HG03139 (cell line): ENCODE measurements at regions not wholly inside any gene's neighbourhood (a gene's known extent, or its start where the extent isn't known, plus 50 kb on each side); places are given as distances from the start of the nearest gene placed in this dataset.
A peak's percentile ranks its signal among the peaks of the same experiment; 100 is the strongest.

ENCODE experiments used
- ATAC-seq: cut with Tn5 transposase; IDR thresholded peaks from one replicate; pipeline ENCODE4 v1.9.1; 2021; ENCODE audit not compliant: unreplicated experiment

DNA sequence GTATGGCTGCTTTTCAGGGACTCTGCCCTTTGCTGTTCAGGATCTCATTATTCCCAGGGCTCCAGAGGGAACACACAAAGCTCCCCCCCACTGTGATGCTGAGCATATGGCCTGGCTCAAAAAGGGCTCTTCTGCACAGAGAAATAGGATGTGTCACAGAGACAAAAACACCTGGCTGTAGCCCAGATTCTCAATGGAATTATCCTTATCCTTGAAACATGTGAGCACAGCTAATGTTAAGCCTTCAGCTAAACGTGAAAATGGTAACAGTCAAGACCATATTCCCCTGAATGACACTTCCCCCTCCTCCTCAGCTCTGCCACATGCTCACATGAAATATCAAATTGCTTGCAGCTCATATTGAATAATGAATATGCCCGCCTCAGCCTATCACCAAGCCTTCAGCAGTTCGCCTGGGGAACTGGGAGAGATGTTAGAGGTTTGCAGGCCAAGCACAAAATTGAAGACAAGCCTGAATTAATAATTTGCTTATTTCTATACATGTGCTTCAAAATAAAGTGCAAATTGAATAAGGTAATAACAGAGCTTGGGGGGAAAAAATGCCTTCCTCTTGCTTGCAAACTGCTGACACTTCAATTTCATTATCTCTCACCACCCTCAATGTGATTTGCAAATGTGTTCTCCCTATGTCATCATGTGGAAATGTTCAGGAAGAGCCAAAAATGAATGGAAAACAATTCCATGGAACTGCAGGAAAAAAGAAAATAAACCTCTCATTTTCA lies 181.0 kb upstream of the HNRNPA3 start:
- ATAC-seq, result no peak

DNA sequence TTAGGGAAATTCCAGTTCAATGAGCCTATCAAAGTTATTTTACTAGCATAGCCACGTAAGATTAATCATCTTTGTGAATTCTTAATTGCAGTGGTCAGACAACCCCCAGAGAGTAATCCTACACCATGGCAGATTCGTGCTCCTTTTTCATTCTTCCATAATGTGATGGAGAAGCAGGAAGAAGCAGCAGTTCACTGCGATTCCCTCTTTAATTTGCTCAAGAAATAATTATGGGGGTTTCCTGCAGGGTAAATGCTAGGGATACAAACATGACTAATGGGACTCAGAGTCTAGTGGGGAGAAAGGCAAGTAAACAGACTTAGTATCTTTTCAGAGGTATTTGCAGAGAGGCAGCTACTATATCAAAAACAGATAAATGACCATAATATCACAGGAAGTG lies 175.8 kb upstream of the HNRNPA3 start:
- ATAC-seq, result no peak

DNA sequence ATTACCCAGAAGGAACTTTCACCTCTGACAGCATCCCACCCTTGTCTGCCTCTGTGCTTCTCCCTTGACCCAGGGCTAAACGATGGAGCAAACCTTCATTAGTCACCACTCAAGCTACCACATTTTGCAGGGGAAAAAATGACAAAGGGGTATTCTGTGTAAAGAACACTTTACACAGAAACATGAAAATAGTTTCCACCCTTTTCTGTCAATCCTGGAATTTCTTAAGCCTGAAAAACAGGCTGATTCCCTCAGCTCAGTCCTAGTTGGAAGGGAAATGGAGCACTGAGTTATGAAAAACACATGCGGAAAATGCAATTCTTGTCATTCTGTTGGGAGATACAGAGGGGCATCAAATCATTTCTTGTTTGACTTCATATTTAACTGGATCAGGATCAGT lies 175.0 kb upstream of the HNRNPA3 start:
- ATAC-seq, result no peak

DNA sequence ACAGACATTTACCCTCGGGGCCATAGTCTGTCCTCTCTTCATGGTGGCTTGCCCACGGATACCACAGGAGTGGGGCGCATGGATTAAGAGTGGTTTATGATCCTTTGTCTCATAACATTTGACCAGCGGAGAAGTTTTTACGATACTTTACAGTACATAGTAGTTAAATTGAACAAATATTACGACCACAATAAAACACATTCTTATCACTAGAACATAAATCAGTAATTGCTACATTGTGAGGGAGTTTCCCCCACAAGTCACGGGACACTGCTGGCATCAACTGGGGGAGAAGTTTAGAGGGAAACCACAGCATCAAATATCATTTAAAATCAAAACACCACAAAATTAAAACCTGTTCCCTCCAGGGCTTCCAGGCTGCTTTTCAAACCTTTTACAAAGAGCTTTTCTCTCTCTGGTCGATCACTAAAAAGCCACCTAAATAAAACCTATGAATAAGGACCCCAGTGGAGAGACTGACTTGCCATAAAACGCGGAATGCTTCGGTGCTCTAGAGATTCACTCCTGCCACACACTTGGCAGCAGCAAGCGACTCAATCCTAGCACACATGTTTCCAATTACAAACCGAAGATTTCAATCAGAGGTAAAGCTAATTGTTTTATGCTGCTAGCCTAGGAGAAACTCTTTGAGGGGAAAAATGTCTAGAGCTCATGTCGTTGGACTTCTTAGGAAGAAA lies 173.7 kb upstream of the HNRNPA3 start:
- no peak for ATAC-seq

DNA sequence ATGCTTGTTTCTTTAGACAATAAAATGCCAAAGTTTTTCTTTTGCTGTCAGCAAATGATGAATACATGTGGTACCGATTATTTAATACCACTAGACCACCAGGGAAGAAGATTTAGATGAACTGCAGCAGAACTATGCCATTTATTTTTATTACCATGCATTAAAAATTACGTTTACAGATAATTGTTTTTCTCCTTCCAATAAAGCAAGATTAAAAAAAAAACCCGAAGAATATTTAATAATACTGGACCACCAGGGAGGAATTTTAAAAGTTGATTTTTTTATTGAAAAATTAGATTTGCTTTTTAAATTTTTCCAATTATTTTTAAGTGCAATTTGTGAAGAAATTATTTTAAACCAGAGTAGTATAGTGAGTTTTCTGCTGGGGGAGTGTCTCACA lies 170.3 kb upstream of the HNRNPA3 start:
- ATAC-seq, result no peak

DNA sequence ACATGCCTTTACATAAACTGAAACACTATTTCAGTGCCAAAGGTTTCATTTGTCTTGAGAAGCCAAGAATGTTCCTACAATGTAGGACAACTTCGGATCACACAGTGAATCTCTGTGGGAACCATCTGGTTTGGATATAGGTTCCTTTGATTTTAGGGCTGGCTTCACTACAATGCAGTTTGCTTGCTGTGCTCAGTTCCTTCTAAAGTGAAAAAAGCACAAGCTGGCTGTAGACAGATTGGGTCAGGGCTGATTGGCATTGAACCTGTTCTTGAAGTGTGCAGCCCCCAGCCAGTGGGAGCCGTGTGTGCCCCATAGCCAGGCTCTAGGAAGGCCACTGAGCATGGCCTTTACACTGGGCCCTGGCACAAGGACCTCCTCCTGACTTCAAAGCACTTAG lies 167.9 kb upstream of the HNRNPA3 start:
- no peak for ATAC-seq

DNA sequence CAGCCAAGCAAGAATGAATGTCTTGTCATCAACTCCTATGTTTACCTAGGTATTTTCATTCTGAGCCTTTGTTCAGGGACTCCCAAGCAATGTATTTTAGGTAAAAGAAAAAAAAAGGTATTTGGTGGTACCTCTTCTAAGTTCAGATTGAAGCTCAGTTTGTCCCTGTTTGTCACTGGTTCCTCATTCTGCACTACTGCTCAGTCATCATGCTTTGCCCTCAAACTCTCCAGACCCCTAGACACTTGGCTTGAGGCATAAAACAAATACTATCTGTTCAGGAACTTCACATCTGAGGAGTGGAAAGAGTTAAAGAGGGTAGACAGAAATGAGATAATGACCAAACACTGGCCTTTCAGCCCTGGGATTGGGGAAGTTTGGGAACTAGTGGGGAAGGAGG lies 163.6 kb upstream of the HNRNPA3 start:
- ATAC-seq, result no peak

DNA sequence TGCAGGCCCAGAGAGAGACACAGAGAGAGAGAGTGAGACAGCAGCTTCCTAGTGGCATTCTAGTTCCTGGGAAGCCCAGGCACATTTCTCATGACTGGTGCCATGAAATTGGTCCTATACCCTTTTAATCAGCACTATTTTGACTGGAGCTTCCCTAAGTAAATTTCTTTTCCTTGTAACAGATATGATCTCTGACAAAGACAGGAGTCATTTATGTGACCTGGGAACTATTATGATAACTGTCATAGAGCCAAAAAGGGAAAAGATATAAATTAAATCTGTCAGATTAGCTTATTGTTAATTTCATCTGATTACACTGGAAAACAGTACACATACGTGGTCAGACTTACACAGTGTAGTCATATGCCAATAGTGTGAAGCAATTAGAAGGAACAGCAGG lies 161.3 kb upstream of the HNRNPA3 start:
- ATAC-seq, result no peak

DNA sequence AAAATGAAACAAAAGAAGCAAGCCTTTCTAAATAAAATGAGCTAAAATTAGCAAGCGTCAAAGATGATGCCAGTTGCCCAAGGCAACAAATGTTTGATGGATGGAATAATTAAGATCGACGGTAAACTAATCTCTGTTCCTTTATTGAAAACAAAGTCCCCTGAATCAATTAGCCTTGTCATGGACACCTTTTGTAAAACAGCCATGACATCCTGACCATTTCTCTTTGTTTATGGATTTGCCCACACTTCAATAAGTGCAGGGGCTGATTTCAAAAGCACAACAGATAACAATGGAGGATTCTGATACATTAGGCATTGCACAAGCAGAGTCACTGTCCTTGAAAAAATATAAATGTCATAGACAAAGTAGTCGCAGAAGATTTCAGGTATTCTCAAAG lies 160.1 kb upstream of the HNRNPA3 start:
- no peak for ATAC-seq

DNA sequence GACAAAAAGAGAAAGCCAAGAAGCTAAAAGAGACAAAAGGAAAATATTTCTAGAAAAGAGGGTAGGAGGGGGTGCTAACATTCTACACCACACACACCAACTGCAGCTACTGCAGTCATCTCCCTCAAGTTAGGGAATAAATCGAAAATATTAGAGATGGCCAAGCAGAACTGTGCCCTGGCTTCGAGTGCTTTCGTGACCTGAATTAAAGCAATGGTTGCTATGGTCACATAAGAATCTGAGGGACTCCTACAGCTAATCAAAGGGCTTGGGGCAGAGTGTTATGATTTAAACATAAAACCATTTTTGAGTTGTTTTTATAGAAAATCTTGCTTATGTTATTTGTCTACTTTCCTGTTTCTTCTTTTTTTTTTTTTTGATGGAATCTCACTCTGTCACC lies 159.6 kb upstream of the HNRNPA3 start:
- ATAC-seq, result no peak

DNA sequence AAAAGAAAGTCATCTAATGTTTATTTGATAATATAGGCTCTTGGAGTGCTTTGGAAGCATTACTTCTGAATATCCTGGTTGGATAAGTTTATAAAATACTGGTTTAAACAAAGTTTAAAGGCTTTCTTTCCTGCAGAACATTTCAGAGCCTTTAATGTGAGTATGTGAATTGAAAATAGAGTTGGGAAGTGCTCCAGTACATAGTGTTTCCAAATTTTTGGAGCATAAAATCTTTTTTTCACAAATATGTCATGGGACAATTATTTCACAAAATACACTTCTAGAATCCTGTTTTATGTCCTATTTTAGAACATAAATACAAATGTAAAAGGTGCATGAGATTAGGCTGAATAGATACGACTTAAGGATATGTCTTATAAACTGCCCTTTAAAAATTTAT lies 158.9 kb upstream of the HNRNPA3 start:
- ATAC-seq, result no peak

DNA sequence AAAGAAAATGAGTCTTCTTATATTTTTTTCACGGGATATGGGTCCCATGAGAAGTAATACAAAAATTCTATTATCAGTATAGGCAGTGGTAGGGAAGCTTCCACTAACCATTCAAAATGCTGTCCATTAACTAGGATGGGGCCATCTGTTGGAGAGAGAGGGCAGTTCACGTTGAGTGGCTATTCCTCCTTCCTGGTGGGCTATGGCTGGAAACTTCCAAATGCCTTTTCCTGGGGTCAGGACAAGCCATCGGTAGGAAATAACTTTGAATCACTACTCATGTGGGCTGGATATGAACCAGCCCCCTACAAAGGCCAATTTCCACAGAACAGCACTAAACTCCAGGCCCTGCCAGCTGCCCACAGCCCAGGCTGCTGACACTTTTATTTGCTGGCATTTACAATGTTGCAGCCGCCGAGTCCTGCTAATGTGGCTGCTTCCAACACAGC lies 156.1 kb upstream of the HNRNPA3 start:
- ATAC-seq, result no peak

DNA sequence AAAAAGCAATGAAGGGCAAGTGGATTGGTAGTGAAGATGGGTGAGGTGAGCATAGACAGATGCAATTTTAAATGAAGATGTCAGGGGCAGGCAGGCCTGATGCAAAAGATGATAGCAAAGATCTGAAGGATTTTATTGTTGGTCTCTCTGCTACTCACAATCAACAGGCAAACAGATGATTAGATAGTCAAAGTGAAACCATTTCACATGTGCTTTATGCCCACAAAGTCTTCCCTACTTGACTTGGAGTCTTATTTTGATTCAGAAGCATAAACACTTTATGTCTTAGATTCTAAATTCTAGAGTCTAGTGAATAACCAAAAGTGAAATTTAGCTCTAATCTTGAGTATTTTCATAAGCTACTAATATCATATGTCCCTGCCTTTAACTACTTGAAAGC lies 153.8 kb upstream of the HNRNPA3 start:
- ATAC-seq, result peak; percentile 73

DNA sequence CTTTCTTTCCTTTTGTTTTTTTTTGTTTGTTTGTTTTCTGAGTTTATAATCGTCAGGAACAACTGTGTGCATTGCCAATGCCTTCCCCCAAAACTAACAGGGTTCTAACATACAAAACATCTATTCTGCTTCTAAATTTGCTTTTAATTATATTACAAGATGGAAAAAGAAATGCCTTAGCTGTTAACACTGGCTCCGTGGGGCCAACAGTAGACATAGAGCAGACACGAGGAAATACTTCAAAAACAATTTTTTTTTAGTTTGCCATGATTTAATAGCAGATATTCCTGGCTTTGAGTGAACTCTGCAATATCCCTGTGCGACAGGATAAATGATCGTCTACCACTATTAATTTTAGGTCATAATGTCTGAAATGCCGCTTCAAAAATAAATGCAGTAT lies 153.3 kb upstream of the HNRNPA3 start:
- no peak for ATAC-seq

DNA sequence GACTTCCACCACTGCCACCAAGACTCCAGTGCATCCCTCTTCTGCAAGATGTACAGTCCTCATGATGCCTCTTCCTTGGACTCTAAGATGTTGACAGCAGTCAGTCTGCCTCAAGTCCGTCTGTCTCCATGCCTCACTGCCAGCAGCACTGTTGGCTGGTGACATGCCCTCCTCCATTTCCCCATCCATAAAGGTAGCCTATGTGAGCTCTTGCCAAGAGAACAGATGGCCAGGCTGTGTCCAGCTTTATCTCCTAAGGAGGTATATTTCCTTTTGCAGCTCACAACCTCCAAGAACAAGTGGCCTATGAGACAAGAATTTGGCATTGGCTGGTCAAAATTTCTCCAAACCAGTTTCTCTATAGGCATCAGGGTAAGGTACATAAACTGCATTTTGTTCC lies 149.3 kb upstream of the HNRNPA3 start:
- ATAC-seq, result no peak

DNA sequence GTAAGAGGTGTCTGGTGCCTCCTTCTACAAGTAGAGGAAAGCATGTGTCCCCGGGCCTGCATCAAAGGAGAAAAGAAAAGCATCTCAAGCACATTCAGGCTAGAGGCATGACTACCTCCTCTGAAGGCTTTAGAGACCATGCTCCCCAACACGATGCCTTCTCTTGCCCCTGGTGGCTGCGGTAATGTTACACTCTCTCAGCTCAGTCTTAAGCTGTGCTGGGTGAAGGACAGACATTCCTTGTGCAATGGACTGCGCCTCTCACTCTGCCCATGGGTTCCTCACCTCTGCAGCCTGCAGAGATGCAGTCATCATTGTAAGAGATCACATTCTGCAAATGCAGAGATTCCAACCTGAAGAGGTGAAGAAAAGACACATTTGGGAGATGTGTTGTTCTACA lies 148.2 kb upstream of the HNRNPA3 start:
- no peak for ATAC-seq

DNA sequence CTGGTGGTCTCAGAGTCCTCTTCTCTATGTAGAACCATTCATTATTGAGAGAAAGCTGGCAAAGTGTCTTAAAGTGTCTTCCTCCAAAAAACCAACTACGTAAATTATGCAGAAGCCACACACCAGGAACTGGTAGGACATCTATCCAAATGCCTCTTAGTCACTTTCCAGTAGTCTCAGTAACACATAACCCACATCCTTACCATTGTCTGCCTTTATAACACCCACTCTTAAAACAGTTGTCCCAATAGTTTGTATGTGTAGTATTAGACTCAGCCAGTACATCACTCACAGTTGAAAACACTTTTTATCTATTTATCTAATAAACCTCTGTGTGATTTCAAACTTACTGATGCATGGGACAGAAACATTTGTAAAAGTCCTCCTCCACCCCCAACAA lies 143.6 kb upstream of the HNRNPA3 start:
- no peak for ATAC-seq

DNA sequence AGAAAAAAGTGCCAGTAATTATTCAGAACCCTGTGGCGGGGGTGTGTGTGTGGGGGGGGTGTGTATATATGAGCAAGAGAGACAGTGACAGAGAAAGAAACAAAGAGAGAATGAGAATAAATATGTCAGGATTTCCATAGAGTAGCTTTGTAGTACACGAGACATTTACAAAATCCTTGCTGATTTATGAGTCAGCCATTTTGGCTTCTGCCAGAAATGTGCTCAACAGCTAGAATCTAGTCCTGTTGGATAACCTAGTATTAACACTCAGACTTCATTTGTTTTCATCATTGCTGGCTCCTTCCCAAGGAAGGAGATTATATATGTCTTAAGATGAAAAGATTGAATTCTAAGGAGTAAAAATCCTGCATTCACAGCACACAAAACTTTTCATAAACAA lies 140.5 kb upstream of the HNRNPA3 start:
- no peak for ATAC-seq

DNA sequence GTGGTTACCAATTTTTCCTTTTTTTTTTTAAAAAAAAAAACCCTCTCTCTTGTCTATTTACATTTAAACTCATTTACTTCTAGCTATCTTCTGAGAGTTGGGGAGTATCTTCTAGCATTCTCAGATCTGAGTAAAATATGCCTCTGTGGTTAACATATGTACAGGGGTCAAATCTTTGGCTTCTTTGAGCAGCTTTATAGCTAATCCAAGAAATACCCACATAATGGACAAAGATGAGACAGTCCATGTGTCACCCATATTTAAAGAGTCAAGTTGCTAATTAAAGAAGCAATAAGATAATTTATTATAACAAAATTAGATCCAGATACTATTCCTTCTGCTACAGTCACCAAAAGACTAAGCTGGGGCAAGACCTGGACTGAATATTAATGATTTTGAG lies 139.0 kb upstream of the HNRNPA3 start:
- ATAC-seq, result no peak

DNA sequence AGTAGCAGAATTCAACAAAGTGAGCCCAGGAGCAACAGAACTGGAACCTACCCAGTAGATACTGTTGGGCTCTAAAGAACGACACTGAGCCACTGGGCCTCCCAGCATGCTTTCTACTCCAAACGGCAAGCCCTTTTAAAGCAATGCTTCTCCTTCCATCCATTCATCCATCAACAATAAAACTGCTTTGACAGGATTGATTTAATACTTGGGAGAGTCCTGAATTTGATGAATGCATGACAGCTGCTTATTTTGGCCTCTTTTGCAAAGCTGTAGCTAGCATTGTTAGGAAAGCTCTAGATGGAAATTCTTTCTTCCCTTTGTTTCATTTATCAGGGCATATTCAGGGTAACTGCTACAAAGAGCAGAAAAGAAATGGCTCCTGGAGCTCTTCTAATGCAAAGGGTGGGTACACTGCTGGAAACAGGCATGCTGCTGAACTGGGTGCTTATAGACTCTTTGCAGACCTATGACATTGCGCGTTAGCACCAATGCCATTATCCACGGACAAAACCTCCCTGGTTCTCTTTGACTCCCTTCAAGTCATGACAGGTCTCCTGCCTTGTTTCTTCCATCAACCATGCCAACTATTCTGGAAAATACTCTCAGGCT lies 138.4 kb upstream of the HNRNPA3 start:
- ATAC-seq, result no peak

DNA sequence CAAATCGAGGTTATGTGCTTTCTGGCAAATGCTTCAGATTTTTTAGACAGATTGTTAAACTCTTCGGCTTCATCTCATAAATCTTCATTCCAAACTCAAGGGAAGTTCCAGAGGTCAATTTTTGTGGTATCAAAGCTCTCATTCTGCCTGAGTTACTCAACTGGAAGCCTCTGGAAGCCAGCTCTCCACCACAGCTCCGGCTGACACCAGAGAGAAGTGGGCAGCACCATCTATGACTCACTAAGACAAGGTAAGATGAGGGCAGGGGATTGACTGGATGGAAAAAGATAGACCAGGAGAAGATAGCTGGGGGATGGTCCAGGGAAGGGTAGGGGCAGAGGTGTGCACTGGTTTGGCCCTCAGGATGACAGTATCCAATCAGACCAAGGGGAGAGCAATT lies 137.3 kb upstream of the HNRNPA3 start:
- ATAC-seq, result no peak

DNA sequence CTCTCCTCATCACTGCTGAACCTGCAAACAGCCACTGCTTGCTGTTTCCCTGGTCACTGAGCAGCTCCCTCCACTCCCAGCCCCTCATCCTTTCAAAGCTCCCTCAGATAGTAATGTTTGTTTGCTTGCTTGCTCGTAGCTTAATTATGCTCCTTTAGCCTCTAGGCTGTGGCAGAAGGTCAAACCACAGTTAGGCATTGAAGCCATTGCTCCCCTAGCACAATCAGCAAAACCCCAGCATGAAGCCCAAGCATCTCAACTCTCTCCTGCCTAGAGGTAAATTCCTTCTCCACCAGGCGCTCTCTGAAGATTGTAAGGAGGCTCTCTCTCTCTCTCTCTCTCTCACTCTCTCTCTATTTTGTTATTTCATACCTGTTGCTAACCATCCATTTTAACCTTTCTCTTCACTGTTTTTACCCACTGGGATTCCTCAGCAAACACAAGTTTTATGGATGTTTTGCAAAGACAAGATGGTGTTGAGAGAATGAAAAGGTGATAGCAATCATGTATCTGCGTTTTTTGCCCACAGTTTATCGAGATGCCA lies 135.9 kb upstream of the HNRNPA3 start:
- no peak for ATAC-seq
